UCSD-AML1 (cell line): ENCODE measurements at regions not wholly inside any gene's neighbourhood (a gene's known extent, or its start where the extent isn't known, plus 50 kb on each side); places are given as distances from the start of the nearest gene placed in this dataset.

Source experiments
- DNase-seq: peaks from one replicate; lab custom pipeline; 2025; ENCODE audit not compliant: unreplicated experiment; lab: John Stamatoyannopoulos, UW

GRCh38 chr18:10207682-10208345 is 246.6 kb upstream of the APCDD1 start:
- DNase-seq: no peak

- DNase-seq: no peak
Measured at GRCh38 chr18:10209302-10209701, 245.1 kb upstream of the APCDD1 start.

- no peak for DNase-seq
Measured at GRCh38 chr18:10210057-10210633, 244.3 kb upstream of the APCDD1 start.

GRCh38 chr18:10213526-10213925 is 240.9 kb upstream of the APCDD1 start:
- no peak for DNase-seq

GRCh38 chr18:10215446-10215845 is 239.0 kb upstream of the APCDD1 start:
- DNase-seq: no peak

- no peak for DNase-seq
Measured at GRCh38 chr18:10216791-10217190, 237.6 kb upstream of the APCDD1 start.

GRCh38 chr18:10217211-10217610 is 237.2 kb upstream of the APCDD1 start:
- no peak for DNase-seq

GRCh38 chr18:10225300-10225699 is 229.1 kb upstream of the APCDD1 start:
- no peak for DNase-seq

GRCh38 chr18:10226971-10227370 is 227.5 kb upstream of the APCDD1 start:
- no peak for DNase-seq

- DNase-seq: no peak
Measured at GRCh38 chr18:10228326-10228725, 226.1 kb upstream of the APCDD1 start.

GRCh38 chr18:10229458-10229857 is 225.0 kb upstream of the APCDD1 start:
- no peak for DNase-seq

GRCh38 chr18:10230072-10230471 is 224.4 kb upstream of the APCDD1 start:
- no peak for DNase-seq

- no peak for DNase-seq
Measured at GRCh38 chr18:10231220-10231619, 223.2 kb upstream of the APCDD1 start.

- DNase-seq: no peak
Measured at GRCh38 chr18:10232062-10232461, 222.4 kb upstream of the APCDD1 start.

GRCh38 chr18:10233082-10233875 is 221.2 kb upstream of the APCDD1 start:
- DNase-seq: no peak

GRCh38 chr18:10234281-10234680 is 220.2 kb upstream of the APCDD1 start:
- DNase-seq: no peak

GRCh38 chr18:10234912-10235660 is 219.3 kb upstream of the APCDD1 start:
- no peak for DNase-seq

GRCh38 chr18:10235661-10235952 is 218.8 kb upstream of the APCDD1 start:
- no peak for DNase-seq

GRCh38 chr18:10239103-10239502 is 215.3 kb upstream of the APCDD1 start:
- DNase-seq: no peak

- DNase-seq: no peak
Measured at GRCh38 chr18:10239991-10240634, 214.3 kb upstream of the APCDD1 start.

- no peak for DNase-seq
Measured at GRCh38 chr18:10240973-10241372, 213.5 kb upstream of the APCDD1 start.
